ENCODE measurements at regions not wholly inside any gene's neighbourhood (a gene's known extent, or its start where the extent isn't known, plus 50 kb on each side); places are given as distances from the start of the nearest gene placed in this dataset.

GRCh38 chr6:156630613-156631302 is 146.4 kb upstream of the ARID1B start:
- no peak overlapping the region for H3K4me2 ChIP-seq (ENCODE audit: low read length)
- H3K79me2 ChIP-seq = no peaks in the 10 kb centered on the region
- H3K9me3 ChIP-seq (ENCODE audit: control insufficient read depth, low read length) = no peaks in the 10 kb centered on the region
- H3K27me3 ChIP-seq (ENCODE audit: control insufficient read depth, insufficient read depth, low read length) = no peaks in the 10 kb centered on the region
- H3K4me3 ChIP-seq (ENCODE audit: low read depth, low read length) = no peak overlapping the region
- H3K36me3 ChIP-seq (ENCODE audit: control insufficient read depth, insufficient read depth, low read length) = no peaks in the 10 kb centered on the region
- TF ChIP-seq CTCF (IDR thresholded peaks at IDR 0.05) = no peak
- H3K4me1 ChIP-seq = peaks cover 6% of the 10 kb centered on the region
- H2AFZ ChIP-seq = no peak overlapping the region
- no peak overlapping the region for H3K9ac ChIP-seq
- H3K27ac ChIP-seq = no peak overlapping the region

DNA sequence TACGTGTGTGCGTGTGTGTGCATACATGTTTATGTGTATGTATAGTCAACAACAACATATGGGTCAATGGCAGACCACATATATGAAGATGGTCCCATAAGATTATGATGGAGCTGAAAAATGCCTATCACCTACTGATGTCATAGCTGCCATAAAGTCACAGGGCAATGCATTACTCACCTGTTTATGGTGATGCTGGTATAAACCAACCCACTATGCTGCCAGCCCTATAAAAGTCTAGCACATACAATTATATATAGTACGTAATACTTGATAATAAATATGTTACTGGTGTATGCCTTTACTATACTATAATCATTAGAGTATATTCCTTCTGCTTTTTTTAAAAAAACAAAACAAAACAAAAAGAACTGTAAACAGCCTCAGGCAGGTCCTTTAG is 148.4 kb upstream of the ARID1B start:
- H3K4me3 ChIP-seq (ENCODE audit: low read depth, low read length) = no peak overlapping the region
- no peaks in the 10 kb centered on the region for H3K36me3 ChIP-seq (ENCODE audit: control insufficient read depth, insufficient read depth, low read length)
- no peak overlapping the region for H2AFZ ChIP-seq
- no peaks in the 10 kb centered on the region for H3K9me3 ChIP-seq (ENCODE audit: control insufficient read depth, low read length)
- no peaks in the 10 kb centered on the region for H3K4me1 ChIP-seq
- no peak overlapping the region for H3K9ac ChIP-seq
- no peaks in the 10 kb centered on the region for H3K27me3 ChIP-seq (ENCODE audit: control insufficient read depth, insufficient read depth, low read length)
- no peak overlapping the region for H3K27ac ChIP-seq
- no peak overlapping the region for H3K4me2 ChIP-seq (ENCODE audit: low read length)
- no peaks in the 10 kb centered on the region for H3K79me2 ChIP-seq
- TF ChIP-seq CTCF (IDR thresholded peaks at IDR 0.05) = no peak

DNA sequence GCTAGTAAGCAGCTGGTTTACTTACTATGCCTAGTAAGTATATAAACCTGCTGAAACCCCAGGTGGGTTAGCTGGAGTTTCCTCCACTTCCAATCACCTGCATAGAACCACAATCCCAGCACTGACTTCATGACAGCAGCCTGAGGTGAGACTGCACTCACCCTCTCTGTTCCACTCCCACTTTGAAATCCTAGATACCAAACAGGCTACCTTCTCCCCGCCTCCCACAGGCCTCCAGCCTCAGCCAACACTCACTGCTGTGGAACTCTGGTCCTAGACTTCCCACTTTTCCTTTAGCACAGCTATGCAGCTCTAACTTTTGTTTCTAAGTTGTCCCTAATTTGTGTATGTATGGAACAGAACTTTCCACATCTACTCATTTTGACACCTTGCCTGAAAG is 149.7 kb upstream of the ARID1B start:
- no peak overlapping the region for H3K27ac ChIP-seq
- no peak for TF ChIP-seq CTCF (IDR thresholded peaks at IDR 0.05)
- H3K9me3 ChIP-seq (ENCODE audit: control insufficient read depth, low read length) = no peaks in the 10 kb centered on the region

DNA sequence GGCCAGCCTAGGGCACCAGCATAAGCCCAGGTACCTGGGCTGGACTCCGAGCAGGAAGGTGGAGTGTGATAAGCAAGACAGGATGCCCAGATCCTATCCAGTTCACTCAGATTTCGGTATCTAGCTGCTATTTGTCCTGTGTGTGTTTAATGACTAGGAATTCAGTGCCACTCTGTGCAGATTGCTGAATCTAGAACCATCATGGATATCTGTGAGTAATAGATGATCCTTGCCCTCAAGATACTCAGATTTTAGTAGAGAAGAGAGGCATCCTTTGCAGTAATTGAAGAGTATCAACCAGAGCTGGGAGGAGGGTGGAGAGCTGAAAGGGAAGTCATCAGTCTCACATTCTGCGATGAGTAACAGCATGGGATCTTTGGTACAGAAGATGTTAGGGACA is 155.0 kb upstream of the ARID1B start:
- Histone ChIP-seq H3K79me2 (no peaks in the 10 kb centered on the region), H3K4me1 (peaks cover 13% of the 10 kb centered on the region), H3K27ac (no peak overlapping the region), H3K9me3 (ENCODE audit: control insufficient read depth, low read length) (no peaks in the 10 kb centered on the region), H2AFZ (no peak overlapping the region), H3K4me3 (ENCODE audit: low read depth, low read length) (no peak overlapping the region), H3K4me2 (ENCODE audit: low read length) (no peak overlapping the region), H3K36me3 (ENCODE audit: control insufficient read depth, insufficient read depth, low read length) (no peaks in the 10 kb centered on the region), H3K27me3 (ENCODE audit: control insufficient read depth, insufficient read depth, low read length) (no peaks in the 10 kb centered on the region), H3K9ac (no peak overlapping the region)
- no peak for TF ChIP-seq CTCF (IDR thresholded peaks at IDR 0.05)

More for the DNA sequence above, 149.7 kb upstream of the ARID1B start:
- Histone ChIP-seq H3K4me3 (ENCODE audit: low read depth, low read length) (no peak overlapping the region), H3K36me3 (ENCODE audit: control insufficient read depth, insufficient read depth, low read length) (no peaks in the 10 kb centered on the region), H3K9ac (no peak overlapping the region), H2AFZ (no peak overlapping the region), H3K4me2 (ENCODE audit: low read length) (no peak overlapping the region), H3K27me3 (ENCODE audit: control insufficient read depth, insufficient read depth, low read length) (no peaks in the 10 kb centered on the region), H3K4me1 (no peaks in the 10 kb centered on the region), H3K79me2 (no peaks in the 10 kb centered on the region)

- Histone ChIP-seq H3K9ac (no peak overlapping the region), H2AFZ (no peak overlapping the region), H3K9me3 (ENCODE audit: control insufficient read depth, low read length) (no peaks in the 10 kb centered on the region), H3K36me3 (ENCODE audit: control insufficient read depth, insufficient read depth, low read length) (no peaks in the 10 kb centered on the region), H3K4me1 (peaks cover 17% of the 10 kb centered on the region), H3K79me2 (no peaks in the 10 kb centered on the region), H3K4me2 (ENCODE audit: low read length) (no peak overlapping the region), H3K27ac (no peak overlapping the region), H3K27me3 (ENCODE audit: control insufficient read depth, insufficient read depth, low read length) (no peaks in the 10 kb centered on the region), H3K4me3 (ENCODE audit: low read depth, low read length) (no peak overlapping the region)
- no peak for TF ChIP-seq CTCF (IDR thresholded peaks at IDR 0.05)
These were observed 156.8 kb upstream of the ARID1B start for GRCh38 chr6:156620331-156620730.
